ENCODE measurements at regions not wholly inside any gene's neighbourhood (a gene's known extent, or its start where the extent isn't known, plus 50 kb on each side); places are given as distances from the start of the nearest gene placed in this dataset.

GRCh38 chr2:41913921-41914609 lies 133.8 kb upstream of the PKDCC start:
- DNase-seq (ENCODE audit: low read depth): no peak

- peak; percentile 73 for DNase-seq (ENCODE audit: low read depth)
These were observed 132.9 kb upstream of the PKDCC start for GRCh38 chr2:41914936-41915335.

GRCh38 chr2:41916177-41916576 lies 131.6 kb upstream of the PKDCC start:
- DNase-seq (ENCODE audit: low read depth): no peak

GRCh38 chr2:41917587-41917986 lies 130.2 kb upstream of the PKDCC start:
- DNase-seq (ENCODE audit: low read depth): no peak

GRCh38 chr2:41919135-41919534 lies 128.7 kb upstream of the PKDCC start:
- no peak for DNase-seq (ENCODE audit: low read depth)

- DNase-seq (ENCODE audit: low read depth): no peak
These were observed 127.6 kb upstream of the PKDCC start for GRCh38 chr2:41920181-41920580.

- DNase-seq (ENCODE audit: low read depth): no peak
These were observed 127.0 kb upstream of the PKDCC start for GRCh38 chr2:41920812-41921211.

- DNase-seq (ENCODE audit: low read depth): peak; percentile 97
These were observed 125.6 kb upstream of the PKDCC start for GRCh38 chr2:41922177-41922576.

- DNase-seq (ENCODE audit: low read depth): peak; percentile 70
These were observed 124.5 kb upstream of the PKDCC start for GRCh38 chr2:41923156-41923786.

- peak; percentile 64 for DNase-seq (ENCODE audit: low read depth)
These were observed 123.8 kb upstream of the PKDCC start for GRCh38 chr2:41924024-41924423.

GRCh38 chr2:41924709-41925408 lies 123.0 kb upstream of the PKDCC start:
- peak; percentile 85 for DNase-seq (ENCODE audit: low read depth)

GRCh38 chr2:41925712-41926111 lies 122.1 kb upstream of the PKDCC start:
- no peak for DNase-seq (ENCODE audit: low read depth)

- peak; percentile 78 for DNase-seq (ENCODE audit: low read depth)
These were observed 120.9 kb upstream of the PKDCC start for GRCh38 chr2:41926614-41927580.

- DNase-seq (ENCODE audit: low read depth): no peak
These were observed 120.1 kb upstream of the PKDCC start for GRCh38 chr2:41927581-41928264.

- peak; percentile 88 for DNase-seq (ENCODE audit: low read depth)
These were observed 119.3 kb upstream of the PKDCC start for GRCh38 chr2:41928526-41928925.

GRCh38 chr2:41930807-41931566 lies 116.8 kb upstream of the PKDCC start:
- peak; percentile 70 for DNase-seq (ENCODE audit: low read depth)

GRCh38 chr2:41932241-41933045 lies 115.4 kb upstream of the PKDCC start:
- peak; percentile 97 for DNase-seq (ENCODE audit: low read depth)

GRCh38 chr2:41933046-41933420 lies 114.8 kb upstream of the PKDCC start:
- no peak for DNase-seq (ENCODE audit: low read depth)

GRCh38 chr2:41933585-41934320 lies 114.1 kb upstream of the PKDCC start:
- DNase-seq (ENCODE audit: low read depth): peak; percentile 98

Data from amniotic epithelial cell (primary cell).